HepG2 (cell line): ENCODE measurements at regions not wholly inside any gene's neighbourhood (a gene's known extent, or its start where the extent isn't known, plus 50 kb on each side); places are given as distances from the start of the nearest gene placed in this dataset.

Experiments used
- CTCF ChIP-seq: sonication (generic); formaldehyde crosslinking; IDR thresholded peaks from 2 replicates; pipeline ENCODE4 v1.5.0; 2020; ENCODE audit warnings: mild to moderate bottlenecking, missing genetic modification reagents, moderate library complexity
- POLR2A ChIP-seq, 2 experiments: IDR thresholded peaks; 2 replicates each; pipeline ENCODE4 v1.6.1; 2011; ENCODE audit warnings: low read depth in 2 of 2, low read length in 2 of 2, mild to moderate bottlenecking in 1 of 2, moderate library complexity in 1 of 2; ENCODE audit not compliant: insufficient read depth in 1 of 2
- RFX3 ChIP-seq: IDR thresholded peaks from 2 replicates; pipeline ENCODE4 v1.6.1; 2016; ENCODE audit warnings: missing biosample characterization, missing genetic modification reagents
- ZNF10 ChIP-seq: sonication (generic); formaldehyde crosslinking; IDR thresholded peaks from 2 replicates; pipeline ENCODE4 v1.4.0; 2020; ENCODE audit warnings: mild to moderate bottlenecking, low read depth, missing genetic modification reagents, borderline replicate concordance
- ZNF30 ChIP-seq: sonication (generic); formaldehyde crosslinking; IDR thresholded peaks from 2 replicates; pipeline ENCODE4 v1.5.0; 2020; ENCODE audit warnings: mild to moderate bottlenecking, missing genetic modification reagents
- ZNF747 ChIP-seq: sonication (generic); formaldehyde crosslinking; IDR thresholded peaks from 2 replicates; pipeline ENCODE4 v1.8.1; 2023; ENCODE audit warnings: missing genetic modification reagents, mild to moderate bottlenecking, borderline replicate concordance
- TF ChIP-seq, protein P1 (sequence below): sonication (generic); formaldehyde crosslinking; IDR thresholded peaks from 2 replicates; pipeline ENCODE4 v1.8.0; 2022; ENCODE audit warnings: mild to moderate bottlenecking, missing genetic modification reagents; ENCODE audit not compliant: insufficient replicate concordance
- TF ChIP-seq, protein P2 (sequence below): sonication (generic); formaldehyde crosslinking; IDR thresholded peaks from 2 replicates; pipeline ENCODE4 v1.5.0; 2020; ENCODE audit warnings: missing genetic modification reagents

GRCh38 chr1:187842406-187843165 is 1013.8 kb downstream of the PLA2G4A start:
- TF ChIP-seq RFX3 (CRISPR knock-in tag) (no peak), ZNF10 (CRISPR knock-in tag) (no peak), ZNF747 (CRISPR knock-in tag) (no peak), POLR2A (IDR thresholded peaks at IDR 0.05; ENCODE audit: insufficient read depth in 1 of 2, low read depth in 2 of 2, low read length in 2 of 2) (no peak), CTCF (no peak), ZNF30 (CRISPR knock-in tag) (no peak)
- TF ChIP-seq, protein P1, sequence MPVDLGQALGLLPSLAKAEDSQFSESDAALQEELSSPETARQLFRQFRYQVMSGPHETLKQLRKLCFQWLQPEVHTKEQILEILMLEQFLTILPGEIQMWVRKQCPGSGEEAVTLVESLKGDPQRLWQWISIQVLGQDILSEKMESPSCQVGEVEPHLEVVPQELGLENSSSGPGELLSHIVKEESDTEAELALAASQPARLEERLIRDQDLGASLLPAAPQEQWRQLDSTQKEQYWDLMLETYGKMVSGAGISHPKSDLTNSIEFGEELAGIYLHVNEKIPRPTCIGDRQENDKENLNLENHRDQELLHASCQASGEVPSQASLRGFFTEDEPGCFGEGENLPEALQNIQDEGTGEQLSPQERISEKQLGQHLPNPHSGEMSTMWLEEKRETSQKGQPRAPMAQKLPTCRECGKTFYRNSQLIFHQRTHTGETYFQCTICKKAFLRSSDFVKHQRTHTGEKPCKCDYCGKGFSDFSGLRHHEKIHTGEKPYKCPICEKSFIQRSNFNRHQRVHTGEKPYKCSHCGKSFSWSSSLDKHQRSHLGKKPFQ (CRISPR knock-in tag) = no peak
- TF ChIP-seq, protein P2, sequence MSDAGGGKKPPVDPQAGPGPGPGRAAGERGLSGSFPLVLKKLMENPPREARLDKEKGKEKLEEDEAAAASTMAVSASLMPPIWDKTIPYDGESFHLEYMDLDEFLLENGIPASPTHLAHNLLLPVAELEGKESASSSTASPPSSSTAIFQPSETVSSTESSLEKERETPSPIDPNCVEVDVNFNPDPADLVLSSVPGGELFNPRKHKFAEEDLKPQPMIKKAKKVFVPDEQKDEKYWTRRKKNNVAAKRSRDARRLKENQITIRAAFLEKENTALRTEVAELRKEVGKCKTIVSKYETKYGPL (CRISPR knock-in tag) = no peak
